Activated T-helper 1 cell treated with anti-CD3 and anti-CD28 coated beads, Interleukin-12 subunit alpha, Interleukin-12 subunit beta, Interleukin-2, Interleukin-4 antibody, amounts not matched to agents 30 ng/mL and 10 ng/mL and 1 ng/mL, durations not matched to agents 14 hours and 24 hours and 36 hours (primary cell): ENCODE measurements at regions not wholly inside any gene's neighbourhood (a gene's known extent, or its start where the extent isn't known, plus 50 kb on each side); places are given as distances from the start of the nearest gene placed in this dataset.

Experiments used
- DNase-seq: peaks from one replicate; pipeline ENCODE4 v3.0.0; 2021; ENCODE audit warnings: low spot score
- H3K27ac Mint-ChIP-seq: one replicate; pipeline ENCODE4 v1.8.0; 2021; ENCODE audit warnings: mild to moderate bottlenecking, mixed read lengths
- H3K27me3 Mint-ChIP-seq: one replicate; pipeline ENCODE4 v1.8.0; 2022; ENCODE audit warnings: mild to moderate bottlenecking, moderate library complexity, mixed read lengths; ENCODE audit not compliant: insufficient read depth
- H3K36me3 Mint-ChIP-seq: one replicate; pipeline ENCODE4 v1.8.0; 2021; ENCODE audit warnings: low read depth, mixed read lengths
- H3K4me1 Mint-ChIP-seq: one replicate; pipeline ENCODE4 v1.8.0; 2021; ENCODE audit warnings: low read depth, mixed read lengths
- H3K4me3 Mint-ChIP-seq: one replicate; pipeline ENCODE4 v1.8.0; 2021; ENCODE audit warnings: mild to moderate bottlenecking, moderate library complexity, mixed read lengths
- H3K9me3 Mint-ChIP-seq: one replicate; pipeline ENCODE4 v1.8.0; 2021; ENCODE audit warnings: mixed read lengths
- intact Hi-C: fragments of 100-400 bp; cut with micrococcal nuclease; formaldehyde crosslinking; loops from one replicate; pipeline ENCODE4 v1.15.1; 2024

DNA sequence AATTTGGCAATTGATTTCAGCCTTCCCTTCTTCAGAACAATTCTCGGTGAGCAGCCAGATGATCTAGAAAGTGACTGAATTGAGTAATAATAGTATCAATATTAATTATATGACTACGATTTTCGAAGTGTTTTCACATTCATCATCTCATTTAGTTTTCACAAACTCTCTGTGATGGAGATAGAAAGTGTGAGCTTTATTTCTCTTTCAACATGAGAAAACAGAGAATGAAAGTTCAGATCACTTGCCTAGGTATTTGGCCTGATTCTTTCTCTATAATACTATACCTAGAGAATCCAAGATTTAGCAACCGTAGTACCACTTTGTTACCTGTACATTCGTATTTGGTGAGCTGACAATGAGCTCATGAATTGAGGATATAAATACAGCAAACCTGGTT is 739.2 kb upstream of the NR2F2 start:
- Mint-ChIP-seq H3K4me1 (no peaks in the 10 kb centered on the region), H3K27me3 (no peaks in the 10 kb centered on the region), H3K4me3 (no peak overlapping the region), H3K9me3 (no peaks in the 10 kb centered on the region), H3K36me3 (no peaks in the 10 kb centered on the region), H3K27ac (no peak overlapping the region)
- DNase-seq: no peak
- intact Hi-C loops: no loop called here

- Mint-ChIP-seq H3K4me1 (no peaks in the 10 kb centered on the region), H3K4me3 (no peak overlapping the region), H3K27ac (no peak overlapping the region), H3K9me3 (no peaks in the 10 kb centered on the region), H3K27me3 (no peaks in the 10 kb centered on the region), H3K36me3 (no peaks in the 10 kb centered on the region)
- intact Hi-C loops: no loop called here
- DNase-seq: no peak
Observed at GRCh38 chr15:95591886-95592285, 738.6 kb upstream of the NR2F2 start.

GRCh38 chr15:95594496-95594895 is 736.0 kb upstream of the NR2F2 start:
- no peak overlapping the region for H3K4me3 Mint-ChIP-seq
- H3K36me3 Mint-ChIP-seq: no peaks in the 10 kb centered on the region
- DNase-seq: no peak
- peaks cover 2% of the 10 kb centered on the region for H3K27me3 Mint-ChIP-seq
- intact Hi-C loops: no loop called here
- no peaks in the 10 kb centered on the region for H3K9me3 Mint-ChIP-seq
- no peak overlapping the region for H3K27ac Mint-ChIP-seq
- no peaks in the 10 kb centered on the region for H3K4me1 Mint-ChIP-seq

GRCh38 chr15:95595759-95596158 is 734.7 kb upstream of the NR2F2 start:
- Mint-ChIP-seq H3K9me3 (peaks cover 4% of the 10 kb centered on the region), H3K4me1 (no peaks in the 10 kb centered on the region), H3K27ac (no peak overlapping the region), H3K4me3 (no peak overlapping the region), H3K27me3 (peaks cover 2% of the 10 kb centered on the region), H3K36me3 (no peaks in the 10 kb centered on the region)
- no peak for DNase-seq
- intact Hi-C loops: no loop called here

DNA sequence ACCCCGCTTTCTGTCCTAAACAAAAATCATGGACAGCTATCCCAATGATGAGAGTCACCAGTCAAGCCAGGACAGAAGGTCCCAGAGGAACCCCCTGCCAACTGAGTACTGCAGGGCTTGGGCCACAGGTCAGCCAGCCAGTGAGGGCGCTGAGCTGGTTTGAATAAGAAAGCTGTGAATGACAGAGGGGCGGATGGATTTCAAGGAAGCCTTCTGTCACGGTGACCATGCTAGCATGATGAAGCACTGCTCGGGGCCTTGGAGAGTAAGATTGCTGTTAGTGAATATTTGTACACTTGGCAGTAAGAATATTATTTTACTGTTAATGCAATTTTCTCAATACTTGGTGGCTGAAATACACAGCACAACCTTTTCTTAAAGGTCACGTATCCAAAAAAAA is 734.0 kb upstream of the NR2F2 start:
- Mint-ChIP-seq H3K9me3 (peaks cover 4% of the 10 kb centered on the region), H3K36me3 (no peaks in the 10 kb centered on the region), H3K4me1 (no peaks in the 10 kb centered on the region), H3K4me3 (no peak overlapping the region), H3K27ac (no peak overlapping the region), H3K27me3 (peaks cover 2% of the 10 kb centered on the region)
- intact Hi-C loops: no loop called here
- no peak for DNase-seq

DNA sequence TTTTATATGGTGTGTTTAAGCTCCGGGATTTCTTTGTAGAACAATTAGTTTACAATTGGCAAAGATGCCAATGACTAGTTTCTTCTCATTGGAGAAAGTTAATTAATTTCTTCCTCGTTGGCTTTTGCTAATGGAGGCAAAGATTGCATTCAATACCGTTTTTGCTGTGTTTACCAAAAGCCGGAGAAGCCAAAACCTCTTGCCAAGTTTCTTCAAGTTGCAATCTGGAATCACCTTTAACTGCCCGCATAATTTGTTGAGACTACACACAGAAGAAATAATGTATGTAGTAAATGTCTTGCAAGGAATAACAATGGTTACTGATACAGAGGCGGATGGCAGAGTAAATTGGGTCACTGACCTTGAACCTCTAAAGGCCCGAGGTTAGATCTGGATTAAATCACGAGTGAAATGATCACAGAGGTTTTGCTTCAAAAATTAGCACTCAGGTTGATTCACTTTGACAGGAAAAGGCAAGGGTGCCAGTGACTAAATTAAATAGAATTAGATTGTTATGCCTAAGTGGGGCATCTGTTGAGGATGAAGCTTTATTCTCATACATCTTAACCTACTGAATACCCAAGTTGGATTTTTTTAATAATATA is 732.1 kb upstream of the NR2F2 start:
- no peaks in the 10 kb centered on the region for H3K4me1 Mint-ChIP-seq
- H3K27ac Mint-ChIP-seq: no peak overlapping the region
- intact Hi-C loops: no loop called here

DNA sequence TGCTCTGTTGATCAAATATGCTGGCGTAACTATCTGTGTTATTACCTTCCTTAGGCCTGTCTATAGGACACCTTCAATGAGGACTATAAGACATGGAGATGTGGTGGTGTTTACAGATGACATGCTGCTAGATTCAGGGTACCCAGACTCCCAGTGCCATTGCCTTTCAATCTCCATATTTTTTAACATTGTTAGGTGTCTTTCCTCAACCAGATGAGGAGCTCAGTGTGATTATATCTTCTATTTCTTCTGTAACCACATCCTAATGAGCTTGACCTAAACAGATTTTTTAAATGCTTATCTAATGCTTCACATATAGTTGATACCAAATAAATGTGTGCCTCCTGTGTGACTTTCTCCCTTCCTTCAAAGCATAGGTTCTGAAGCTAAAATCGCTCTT is 730.1 kb upstream of the NR2F2 start:
- Mint-ChIP-seq H3K27ac (no peak overlapping the region), H3K4me1 (no peaks in the 10 kb centered on the region), H3K9me3 (peaks cover 4% of the 10 kb centered on the region), H3K36me3 (no peaks in the 10 kb centered on the region), H3K4me3 (no peak overlapping the region), H3K27me3 (peaks cover 2% of the 10 kb centered on the region)
- intact Hi-C loops: no loop called here
- no peak for DNase-seq

More for the DNA sequence above, 732.1 kb upstream of the NR2F2 start:
- Mint-ChIP-seq H3K36me3 (no peaks in the 10 kb centered on the region), H3K9me3 (peaks cover 4% of the 10 kb centered on the region), H3K27me3 (peaks cover 2% of the 10 kb centered on the region), H3K4me3 (no peak overlapping the region)
- no peak for DNase-seq

GRCh38 chr15:95600884-95601283 is 729.6 kb upstream of the NR2F2 start:
- no peaks in the 10 kb centered on the region for H3K4me1 Mint-ChIP-seq
- H3K36me3 Mint-ChIP-seq: no peaks in the 10 kb centered on the region
- H3K27ac Mint-ChIP-seq: no peak overlapping the region
- DNase-seq: no peak
- intact Hi-C loops: no loop called here
- no peak overlapping the region for H3K4me3 Mint-ChIP-seq
- peaks cover 4% of the 10 kb centered on the region for H3K9me3 Mint-ChIP-seq
- H3K27me3 Mint-ChIP-seq: peaks cover 2% of the 10 kb centered on the region

DNA sequence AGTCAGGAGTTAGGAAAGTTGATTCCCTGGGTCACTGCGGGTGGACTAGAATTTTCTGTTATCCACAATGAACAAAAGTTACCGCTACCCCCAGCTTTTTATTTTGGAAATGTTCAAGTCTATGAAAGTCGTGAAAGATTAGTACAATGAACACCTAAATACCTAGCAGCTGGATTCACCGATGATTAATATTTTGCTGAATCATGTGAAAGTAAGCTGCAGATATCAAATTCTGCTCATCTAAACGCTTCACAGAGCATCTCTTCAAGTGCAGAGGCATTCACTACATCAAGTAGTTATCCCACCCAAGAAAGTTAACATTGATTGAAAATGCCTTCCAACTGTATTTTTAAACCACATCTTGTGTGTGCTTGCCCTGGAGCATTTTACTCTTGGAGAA is 729.0 kb upstream of the NR2F2 start:
- Mint-ChIP-seq H3K4me3 (no peak overlapping the region), H3K9me3 (peaks cover 4% of the 10 kb centered on the region), H3K27ac (no peak overlapping the region), H3K4me1 (no peaks in the 10 kb centered on the region), H3K36me3 (no peaks in the 10 kb centered on the region), H3K27me3 (peaks cover 2% of the 10 kb centered on the region)
- intact Hi-C loops: no loop called here
- DNase-seq: no peak

- peaks cover 4% of the 10 kb centered on the region for H3K9me3 Mint-ChIP-seq
- no peak overlapping the region for H3K27ac Mint-ChIP-seq
- intact Hi-C loops: no loop called here
- no peaks in the 10 kb centered on the region for H3K4me1 Mint-ChIP-seq
- no peak for DNase-seq
- H3K36me3 Mint-ChIP-seq: no peaks in the 10 kb centered on the region
- H3K27me3 Mint-ChIP-seq: no peaks in the 10 kb centered on the region
- H3K4me3 Mint-ChIP-seq: no peak overlapping the region
Observed at GRCh38 chr15:95603802-95604201, 726.7 kb upstream of the NR2F2 start.

DNA sequence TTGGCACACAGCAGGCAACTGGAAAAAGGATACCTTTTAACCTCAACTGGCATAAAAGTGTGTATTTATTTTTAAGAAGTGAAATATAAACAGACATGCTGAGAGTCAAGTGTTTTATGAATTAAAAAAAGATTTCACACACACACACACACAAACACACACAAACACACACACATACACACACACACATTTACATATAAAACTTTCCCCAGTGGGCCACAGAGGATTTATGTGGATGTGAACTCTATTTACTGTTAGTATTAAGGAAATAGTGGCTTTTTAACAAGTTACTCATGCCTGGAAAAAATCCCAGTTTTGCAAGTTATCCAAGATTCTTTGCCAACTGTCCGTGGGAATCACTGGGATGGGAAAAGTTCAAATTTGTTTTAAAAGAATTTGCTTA is 725.9 kb upstream of the NR2F2 start:
- intact Hi-C loops: no loop called here
- H3K4me3 Mint-ChIP-seq: no peak overlapping the region
- H3K27me3 Mint-ChIP-seq: no peaks in the 10 kb centered on the region
- DNase-seq: no peak
- no peak overlapping the region for H3K27ac Mint-ChIP-seq
- peaks cover 4% of the 10 kb centered on the region for H3K9me3 Mint-ChIP-seq
- H3K36me3 Mint-ChIP-seq: no peaks in the 10 kb centered on the region
- H3K4me1 Mint-ChIP-seq: no peaks in the 10 kb centered on the region

DNA sequence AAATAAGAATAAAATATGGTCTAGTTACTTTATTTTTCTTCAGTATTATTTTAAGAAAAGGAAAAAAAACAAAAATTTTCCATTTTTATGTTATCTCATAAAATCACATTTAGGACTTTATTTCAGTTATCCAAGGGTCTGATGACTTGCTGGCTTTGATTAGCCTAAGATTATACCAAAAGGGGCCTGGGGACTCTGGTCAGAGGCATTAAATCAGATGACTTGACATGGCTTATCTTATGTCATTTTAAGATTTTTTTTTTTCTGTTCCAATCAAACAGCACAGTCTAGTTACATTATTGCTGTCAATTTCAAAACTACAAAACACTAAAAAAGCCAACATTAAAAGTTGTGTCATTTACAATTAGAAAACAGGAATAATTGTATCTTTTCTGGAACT is 725.4 kb upstream of the NR2F2 start:
- DNase-seq: no peak
- intact Hi-C loops: no loop called here
- Mint-ChIP-seq H3K27me3 (no peaks in the 10 kb centered on the region), H3K27ac (no peak overlapping the region), H3K36me3 (no peaks in the 10 kb centered on the region), H3K4me1 (no peaks in the 10 kb centered on the region), H3K4me3 (no peak overlapping the region), H3K9me3 (peaks cover 2% of the 10 kb centered on the region)

DNA sequence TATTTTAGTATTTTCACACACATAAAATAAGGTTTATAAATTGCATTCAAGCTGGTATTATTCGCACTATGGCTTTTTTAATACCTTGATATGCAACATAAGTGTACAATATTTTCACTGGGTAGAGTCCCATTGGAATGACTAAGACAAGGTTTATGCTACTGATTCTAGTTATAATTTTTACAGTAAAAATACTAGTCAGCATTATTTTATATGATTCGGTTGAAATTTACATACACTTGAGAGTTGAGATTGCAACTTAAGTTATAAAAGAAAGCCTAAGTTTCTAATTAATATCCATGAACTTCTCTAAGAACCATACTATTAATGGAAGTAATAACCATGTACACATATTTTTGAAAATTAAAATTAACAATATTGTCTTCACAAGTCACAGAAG is 723.9 kb upstream of the NR2F2 start:
- Mint-ChIP-seq H3K4me1 (no peaks in the 10 kb centered on the region), H3K27me3 (no peaks in the 10 kb centered on the region), H3K9me3 (no peaks in the 10 kb centered on the region), H3K4me3 (no peak overlapping the region), H3K27ac (no peak overlapping the region), H3K36me3 (no peaks in the 10 kb centered on the region)
- DNase-seq: no peak
- intact Hi-C loops: no loop called here

DNA sequence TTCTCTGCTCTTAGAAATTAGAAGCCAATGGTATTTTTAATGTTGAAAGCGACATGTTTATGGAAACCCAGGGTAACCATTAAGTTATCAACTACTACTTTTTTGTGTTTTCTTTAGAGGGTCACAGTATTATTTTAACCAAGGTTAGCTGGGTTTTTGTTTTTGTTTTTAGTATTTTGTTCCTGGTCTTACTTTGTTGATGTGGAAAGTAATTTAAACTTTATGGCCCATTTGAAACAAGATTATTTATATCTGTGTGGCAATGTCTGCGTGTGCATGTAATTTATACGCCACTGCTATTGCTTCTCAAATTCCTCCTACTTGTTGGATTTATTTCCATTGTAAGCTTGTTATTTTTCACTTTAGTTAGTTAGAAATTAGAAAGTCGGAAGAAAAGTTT is 722.1 kb upstream of the NR2F2 start:
- no peak for DNase-seq
- H3K4me3 Mint-ChIP-seq: no peak overlapping the region
- no peaks in the 10 kb centered on the region for H3K27me3 Mint-ChIP-seq
- no peaks in the 10 kb centered on the region for H3K36me3 Mint-ChIP-seq
- H3K4me1 Mint-ChIP-seq: no peaks in the 10 kb centered on the region
- H3K27ac Mint-ChIP-seq: no peak overlapping the region
- no peaks in the 10 kb centered on the region for H3K9me3 Mint-ChIP-seq
- intact Hi-C loops: no loop called here
